Mucosa of rectum (tissue), 2 donors: ENCODE measurements at regions not wholly inside any gene's neighbourhood (a gene's known extent, or its start where the extent isn't known, plus 50 kb on each side); places are given as distances from the start of the nearest gene placed in this dataset.
"Not testable (repeated sequence)": the region's sequence is repeated elsewhere in the genome, so short reads cannot be mapped to it uniquely, and the experiment has no call there.

ENCODE experiments used
- H3K27ac ChIP-seq, 2 donors: one replicate each; pipeline ENCODE4 v1.7.0; 2013; ENCODE audit warnings: inconsistent platforms in 2 of 2, low read depth in 2 of 2, low read length in 2 of 2
- H3K27me3 ChIP-seq, 2 donors: one replicate each; pipeline ENCODE4 v1.7.0; 2013; ENCODE audit warnings: low read length in 2 of 2; ENCODE audit not compliant: control insufficient read depth in 2 of 2, insufficient read depth in 2 of 2
- H3K36me3 ChIP-seq, 2 donors: one replicate each; pipeline ENCODE4 v1.7.0; 2013; ENCODE audit warnings: low read length in 2 of 2; ENCODE audit not compliant: control insufficient read depth in 2 of 2, insufficient read depth in 2 of 2
- H3K4me1 ChIP-seq, 2 donors: one replicate each; pipeline ENCODE4 v1.7.0; 2013; ENCODE audit warnings: low read length in 2 of 2, mild to moderate bottlenecking in 1 of 2; ENCODE audit not compliant: control insufficient read depth in 2 of 2, insufficient read depth in 2 of 2
- H3K4me3 ChIP-seq, 2 donors: one replicate each; pipeline ENCODE4 v1.7.0; 2013; ENCODE audit warnings: low read length in 2 of 2
- H3K9ac ChIP-seq, 2 donors: one replicate each; pipeline ENCODE4 v1.7.0; 2013; ENCODE audit warnings: low read length in 2 of 2, low read depth in 1 of 2, mild to moderate bottlenecking in 1 of 2
- H3K9me3 ChIP-seq, 2 donors: one replicate each; pipeline ENCODE4 v1.7.0; 2013; ENCODE audit warnings: low read length in 2 of 2; ENCODE audit not compliant: control insufficient read depth in 2 of 2
- donor health status: healthy.
- donor health status: Normal muscosa, but diverticular disease.

DNA sequence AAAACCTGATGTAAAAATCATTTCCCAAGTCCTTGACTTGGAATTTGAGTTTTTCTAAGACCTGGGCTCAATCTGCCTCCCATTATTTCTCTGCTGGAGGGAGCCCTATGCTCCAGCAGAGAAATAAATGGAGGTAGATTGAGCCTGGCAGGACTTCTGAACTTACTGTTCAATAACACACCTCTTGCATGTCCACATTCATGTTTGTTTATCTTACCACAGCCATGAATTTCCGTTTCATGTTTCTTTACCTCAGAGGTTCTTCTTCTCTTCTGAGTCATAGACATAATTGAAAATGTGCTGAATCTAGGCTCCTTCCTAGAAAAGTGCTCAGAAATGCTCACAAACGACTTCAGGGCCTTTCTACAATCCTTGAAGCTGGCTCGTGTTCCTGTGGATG is 170.8 kb downstream of the PMAIP1 start:
- no peaks in the 10 kb centered on the region for H3K36me3 ChIP-seq
- H3K27me3 ChIP-seq = no peaks in the 10 kb centered on the region
- H3K4me3 ChIP-seq = no peak overlapping the region
- H3K4me1 ChIP-seq = no peaks in the 10 kb centered on the region
- H3K9me3 ChIP-seq = no peaks in the 10 kb centered on the region
- no peak overlapping the region for H3K9ac ChIP-seq
- H3K27ac ChIP-seq = no peak overlapping the region

DNA sequence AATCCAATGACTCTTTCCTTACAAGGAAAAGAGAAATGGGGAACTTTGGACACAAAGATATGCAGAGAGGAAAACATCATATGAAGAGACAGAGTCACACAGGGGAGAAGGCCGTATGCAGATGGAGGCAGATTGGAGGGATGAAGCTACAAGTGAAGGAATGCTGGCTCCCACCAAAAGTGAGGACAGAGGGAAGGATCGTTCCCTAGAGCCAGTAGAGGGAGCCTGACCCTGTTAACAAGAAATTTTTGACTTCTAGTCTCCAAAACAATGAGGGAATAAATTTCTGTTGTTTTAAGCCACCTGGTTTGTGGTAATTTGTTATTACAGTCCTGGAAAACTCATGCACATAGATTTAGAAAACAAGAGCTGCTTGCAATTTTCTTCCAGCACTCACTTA is 169.3 kb downstream of the PMAIP1 start:
- Histone ChIP-seq H3K36me3 (no peaks in the 10 kb centered on the region), H3K4me1 (no peaks in the 10 kb centered on the region), H3K4me3 (no peak overlapping the region), H3K9ac (no peak overlapping the region), H3K9me3 (no peaks in the 10 kb centered on the region), H3K27me3 (no peaks in the 10 kb centered on the region), H3K27ac (no peak overlapping the region)

GRCh38 chr18:60067426-60068210 is 167.8 kb downstream of the PMAIP1 start:
- Histone ChIP-seq H3K9me3 (no peaks in the 10 kb centered on the region), H3K27ac (no peak overlapping the region), H3K27me3 (no peaks in the 10 kb centered on the region), H3K36me3 (no peaks in the 10 kb centered on the region), H3K4me3 (no peak overlapping the region), H3K4me1 (no peaks in the 10 kb centered on the region), H3K9ac (no peak overlapping the region)

DNA sequence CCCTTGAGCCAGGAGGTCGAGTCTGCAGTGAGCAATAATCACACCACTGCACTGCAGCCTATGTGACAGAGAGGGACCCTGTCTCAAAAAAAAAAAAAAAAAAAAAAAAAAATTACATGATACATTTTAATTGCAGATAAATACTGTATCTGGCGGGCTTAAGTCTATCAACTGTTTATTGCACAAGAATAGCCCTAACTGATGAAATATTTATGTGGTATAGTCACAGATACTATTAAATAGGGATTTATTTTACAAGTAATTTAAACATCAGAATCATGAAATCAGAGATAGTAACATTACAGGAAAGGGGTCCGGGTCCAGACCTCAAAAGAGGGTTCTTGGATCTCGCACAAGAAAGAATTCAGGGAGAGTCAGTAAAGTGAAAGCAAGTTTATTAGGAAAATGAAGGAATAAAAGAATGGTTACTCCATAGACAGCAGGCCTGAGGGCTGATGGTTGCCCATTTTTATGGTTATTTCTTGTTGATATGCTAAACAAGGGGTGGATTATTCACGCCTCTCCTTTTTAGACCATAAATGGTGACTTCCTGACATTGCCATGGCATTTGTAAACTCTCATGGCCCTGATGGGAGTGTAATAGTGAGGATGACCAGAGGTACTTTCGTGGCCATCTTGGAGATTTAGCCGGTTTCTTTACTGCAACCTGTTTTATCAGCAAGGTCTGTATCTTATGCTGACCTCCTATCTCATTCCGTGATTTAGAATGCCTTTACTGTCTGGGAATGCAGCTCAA is 166.6 kb downstream of the PMAIP1 start:
- Histone ChIP-seq H3K27ac (no peak overlapping the region), H3K27me3 (no peaks in the 10 kb centered on the region), H3K9me3 (no peaks in the 10 kb centered on the region), H3K36me3 (no peaks in the 10 kb centered on the region), H3K4me1 (no peaks in the 10 kb centered on the region), H3K9ac (no peak overlapping the region), H3K4me3 (no peak overlapping the region)

GRCh38 chr18:60064271-60064670 is 164.5 kb downstream of the PMAIP1 start:
- no peak overlapping the region for H3K9ac ChIP-seq
- no peaks in the 10 kb centered on the region for H3K9me3 ChIP-seq
- no peak overlapping the region for H3K4me3 ChIP-seq
- H3K27ac ChIP-seq = no peak overlapping the region
- H3K4me1 ChIP-seq = no peaks in the 10 kb centered on the region
- no peaks in the 10 kb centered on the region for H3K36me3 ChIP-seq
- no peaks in the 10 kb centered on the region for H3K27me3 ChIP-seq

- not testable (repeated sequence) for H3K4me3 ChIP-seq, H3K27me3 ChIP-seq, H3K4me1 ChIP-seq, H3K9me3 ChIP-seq, H3K27ac ChIP-seq, H3K9ac ChIP-seq, H3K36me3 ChIP-seq
Observed at GRCh38 chr18:60062831-60063230, 163.0 kb downstream of the PMAIP1 start.

- no peak overlapping the region for H3K27ac ChIP-seq
- no peak overlapping the region for H3K9ac ChIP-seq
- no peaks in the 10 kb centered on the region for H3K4me1 ChIP-seq
- H3K36me3 ChIP-seq = no peaks in the 10 kb centered on the region
- H3K9me3 ChIP-seq = no peaks in the 10 kb centered on the region
- no peak overlapping the region for H3K4me3 ChIP-seq
- H3K27me3 ChIP-seq = no peaks in the 10 kb centered on the region
Observed at GRCh38 chr18:60062396-60062795, 162.6 kb downstream of the PMAIP1 start.

DNA sequence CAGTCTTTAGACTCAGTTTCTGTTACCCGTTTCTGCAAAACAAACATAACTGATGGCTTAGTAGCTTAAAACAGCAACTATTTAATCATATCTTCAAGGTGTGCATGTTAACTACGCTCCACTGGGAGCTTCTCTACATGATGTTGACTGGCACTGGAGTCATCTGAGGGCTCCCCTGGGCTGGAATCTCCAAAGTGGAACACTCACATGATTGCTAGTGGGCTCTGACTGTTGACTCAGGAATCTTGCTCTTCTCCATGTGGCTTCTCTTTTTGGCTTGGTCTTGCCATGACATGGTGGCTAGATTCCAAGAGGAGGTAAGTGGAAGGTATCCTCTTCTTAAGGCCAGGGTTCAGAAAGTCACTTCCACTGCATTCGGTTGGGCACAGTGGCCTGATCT is 160.8 kb downstream of the PMAIP1 start:
- no peak overlapping the region for H3K9ac ChIP-seq
- H3K9me3 ChIP-seq = no peaks in the 10 kb centered on the region
- H3K4me3 ChIP-seq = no peak overlapping the region
- no peaks in the 10 kb centered on the region for H3K27me3 ChIP-seq
- no peak overlapping the region for H3K27ac ChIP-seq
- H3K36me3 ChIP-seq = no peaks in the 10 kb centered on the region
- no peaks in the 10 kb centered on the region for H3K4me1 ChIP-seq

DNA sequence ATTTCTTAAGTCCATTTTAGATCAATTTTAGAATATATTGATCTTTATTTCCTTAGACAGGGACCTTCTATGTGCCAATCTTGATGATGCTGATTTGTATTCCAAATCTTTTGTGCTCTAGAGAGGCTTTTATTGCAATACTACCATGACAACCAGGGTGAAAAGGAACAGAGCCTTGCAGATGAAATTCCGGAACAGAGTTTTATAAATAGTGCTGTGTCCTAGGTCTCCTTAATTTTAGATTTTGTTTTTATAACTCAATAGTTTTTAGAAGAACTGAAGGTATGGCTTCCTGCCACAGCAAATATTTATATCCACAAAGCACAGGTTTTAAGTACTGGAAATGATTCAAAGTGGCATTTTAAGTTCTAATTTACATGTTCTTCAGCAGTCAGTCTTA is 160.2 kb downstream of the PMAIP1 start:
- Histone ChIP-seq H3K9me3 (no peaks in the 10 kb centered on the region), H3K4me1 (no peaks in the 10 kb centered on the region), H3K4me3 (no peak overlapping the region), H3K27ac (no peak overlapping the region), H3K27me3 (no peaks in the 10 kb centered on the region), H3K9ac (no peak overlapping the region), H3K36me3 (no peaks in the 10 kb centered on the region)

- H3K9ac ChIP-seq = no peak overlapping the region
- no peaks in the 10 kb centered on the region for H3K27me3 ChIP-seq
- no peaks in the 10 kb centered on the region for H3K4me1 ChIP-seq
- no peak overlapping the region for H3K27ac ChIP-seq
- no peaks in the 10 kb centered on the region for H3K36me3 ChIP-seq
- no peak overlapping the region for H3K4me3 ChIP-seq
- no peaks in the 10 kb centered on the region for H3K9me3 ChIP-seq
Observed at GRCh38 chr18:60059216-60059615, 159.4 kb downstream of the PMAIP1 start.
